KMS-11 (cell line): ENCODE measurements at regions not wholly inside any gene's neighbourhood (a gene's known extent, or its start where the extent isn't known, plus 50 kb on each side); places are given as distances from the start of the nearest gene placed in this dataset.

Source experiments
- H2AFZ ChIP-seq: fragments of 200-600 bp; sonication (generic); 2 replicates; pipeline ENCODE4 v1.6.1; 2016; ENCODE audit warnings: antibody characterized with exemption, mixed run types, low read depth
- H3K27ac ChIP-seq: fragments of 200-600 bp; sonication (generic); 2 replicates; pipeline ENCODE4 v1.6.1; 2016; ENCODE audit warnings: mild to moderate bottlenecking, mixed run types
- H3K27me3 ChIP-seq: fragments of 200-600 bp; sonication (generic); 2 replicates; pipeline ENCODE4 v1.6.1; 2017; ENCODE audit warnings: mild to moderate bottlenecking, low read depth, mixed run types, moderate library complexity; ENCODE audit not compliant: insufficient read depth
- H3K36me3 ChIP-seq: fragments of 200-600 bp; sonication (generic); 2 replicates; pipeline ENCODE4 v1.6.1; 2017; ENCODE audit warnings: mild to moderate bottlenecking, mixed run types; ENCODE audit not compliant: insufficient read depth
- H3K4me1 ChIP-seq: fragments of 200-600 bp; sonication (generic); 2 replicates; pipeline ENCODE4 v1.6.1; 2016; ENCODE audit warnings: mild to moderate bottlenecking, low read depth, mixed run types; ENCODE audit not compliant: poor library complexity, severe bottlenecking
- H3K4me2 ChIP-seq: fragments of 200-600 bp; sonication (generic); 2 replicates; pipeline ENCODE4 v1.7.0; 2016; ENCODE audit warnings: mild to moderate bottlenecking, mixed run types
- H3K4me3 ChIP-seq: fragments of 200-600 bp; sonication (generic); IDR thresholded peaks from 2 replicates; pipeline ENCODE4 v1.6.1; 2017; ENCODE audit warnings: low read depth, low read length, mixed read lengths; ENCODE audit not compliant: insufficient read depth
- H3K79me2 ChIP-seq: fragments of 200-600 bp; sonication (generic); 2 replicates; pipeline ENCODE4 v1.6.1; 2016; ENCODE audit warnings: low read depth, mixed run types; ENCODE audit not compliant: insufficient read depth
- H3K9ac ChIP-seq: fragments of 200-600 bp; sonication (generic); 2 replicates; pipeline ENCODE4 v1.6.1; 2016; ENCODE audit warnings: mild to moderate bottlenecking, mixed run types
- H4K20me1 ChIP-seq: fragments of 200-600 bp; sonication (generic); 2 replicates; pipeline ENCODE4 v1.6.1; 2016; ENCODE audit warnings: mild to moderate bottlenecking, mixed run types; ENCODE audit not compliant: insufficient read depth
- CTCF ChIP-seq: fragments of 200-600 bp; sonication (generic); conservative IDR thresholded peaks from 2 replicates; pipeline ENCODE4 v1.6.1; 2017; ENCODE audit warnings: low read depth, mild to moderate bottlenecking, antibody characterized with exemption, low read length, moderate library complexity, mixed read lengths

- TF ChIP-seq CTCF = no peak
- H4K20me1 ChIP-seq = no peaks in the 10 kb centered on the region
- H3K4me3 ChIP-seq = no peak overlapping the region
- no peaks in the 10 kb centered on the region for H3K79me2 ChIP-seq
- H3K27ac ChIP-seq = no peak overlapping the region
- H3K4me1 ChIP-seq = no peaks in the 10 kb centered on the region
- no peaks in the 10 kb centered on the region for H3K36me3 ChIP-seq
- no peak overlapping the region for H2AFZ ChIP-seq
- H3K27me3 ChIP-seq = no peaks in the 10 kb centered on the region
- no peak overlapping the region for H3K9ac ChIP-seq
- no peak overlapping the region for H3K4me2 ChIP-seq
Observed at GRCh38 chr4:177163532-177163931, 146.1 kb upstream of the NEIL3 start.

GRCh38 chr4:177171588-177171987 lies 138.1 kb upstream of the NEIL3 start:
- no peak overlapping the region for H2AFZ ChIP-seq
- no peaks in the 10 kb centered on the region for H4K20me1 ChIP-seq
- no peak overlapping the region for H3K27ac ChIP-seq
- H3K79me2 ChIP-seq = no peaks in the 10 kb centered on the region
- H3K4me3 ChIP-seq = no peak overlapping the region
- H3K27me3 ChIP-seq = no peaks in the 10 kb centered on the region
- no peaks in the 10 kb centered on the region for H3K36me3 ChIP-seq
- no peak overlapping the region for H3K4me2 ChIP-seq
- H3K4me1 ChIP-seq = no peaks in the 10 kb centered on the region
- no peak overlapping the region for H3K9ac ChIP-seq
- no peak for TF ChIP-seq CTCF

GRCh38 chr4:177175473-177175872 lies 134.2 kb upstream of the NEIL3 start:
- H3K79me2 ChIP-seq = no peaks in the 10 kb centered on the region
- no peak overlapping the region for H3K9ac ChIP-seq
- H3K27me3 ChIP-seq = no peaks in the 10 kb centered on the region
- no peaks in the 10 kb centered on the region for H3K36me3 ChIP-seq
- no peak overlapping the region for H3K4me2 ChIP-seq
- H3K4me3 ChIP-seq = no peak overlapping the region
- H2AFZ ChIP-seq = no peak overlapping the region
- H3K4me1 ChIP-seq = no peaks in the 10 kb centered on the region
- no peak overlapping the region for H3K27ac ChIP-seq
- no peak for TF ChIP-seq CTCF
- no peaks in the 10 kb centered on the region for H4K20me1 ChIP-seq

- H3K79me2 ChIP-seq = no peaks in the 10 kb centered on the region
- no peaks in the 10 kb centered on the region for H3K27me3 ChIP-seq
- TF ChIP-seq CTCF = no peak
- H3K9ac ChIP-seq = no peak overlapping the region
- H3K4me3 ChIP-seq = no peak overlapping the region
- no peaks in the 10 kb centered on the region for H3K36me3 ChIP-seq
- H3K27ac ChIP-seq = no peak overlapping the region
- H2AFZ ChIP-seq = no peak overlapping the region
- H3K4me1 ChIP-seq = no peaks in the 10 kb centered on the region
- no peaks in the 10 kb centered on the region for H4K20me1 ChIP-seq
- no peak overlapping the region for H3K4me2 ChIP-seq
Observed at GRCh38 chr4:177177541-177178081, 132.1 kb upstream of the NEIL3 start.
